HG03064 (cell line): ENCODE measurements at regions not wholly inside any gene's neighbourhood (a gene's known extent, or its start where the extent isn't known, plus 50 kb on each side); places are given as distances from the start of the nearest gene placed in this dataset.
"Not testable (repeated sequence)": the region's sequence is repeated elsewhere in the genome, so short reads cannot be mapped to it uniquely, and the experiment has no call there.

ENCODE experiments used
- ATAC-seq: cut with Tn5 transposase; IDR thresholded peaks from one replicate; pipeline ENCODE4 v1.9.1; 2021; ENCODE audit warnings: low read depth; ENCODE audit not compliant: unreplicated experiment

GRCh38 chr2:44051593-44052347 lies 56.0 kb upstream of the LRPPRC start:
- no peak for ATAC-seq

- ATAC-seq, result no peak
These were observed 56.8 kb upstream of the LRPPRC start for GRCh38 chr2:44052584-44052983.

- no peak for ATAC-seq
These were observed 57.3 kb upstream of the LRPPRC start for GRCh38 chr2:44053052-44053451.

DNA sequence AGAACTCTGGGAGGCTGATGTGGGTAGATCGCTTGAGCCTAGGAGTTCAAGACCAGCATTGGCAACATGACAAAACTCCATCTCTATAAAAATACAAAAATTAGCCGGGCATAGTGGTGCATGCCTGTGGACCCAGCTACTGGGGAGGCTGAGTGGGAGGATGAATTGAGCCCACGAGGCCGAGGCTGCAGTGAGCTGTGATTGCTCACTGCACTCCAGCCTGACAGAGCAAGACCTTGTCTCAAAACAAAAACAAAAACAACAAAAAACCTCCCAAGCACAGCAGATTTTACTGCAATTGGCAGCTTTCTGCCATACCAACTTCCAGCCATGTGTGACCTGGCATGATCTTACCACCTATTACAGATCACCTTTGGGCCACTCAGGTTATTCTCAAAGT lies 57.7 kb upstream of the LRPPRC start:
- no peak for ATAC-seq

- ATAC-seq, result no peak
These were observed 59.4 kb upstream of the LRPPRC start for GRCh38 chr2:44055229-44055628.

- no peak for ATAC-seq
These were observed 59.9 kb upstream of the LRPPRC start for GRCh38 chr2:44055664-44056063.

GRCh38 chr2:44056947-44057346 lies 61.2 kb upstream of the LRPPRC start:
- no peak for ATAC-seq

DNA sequence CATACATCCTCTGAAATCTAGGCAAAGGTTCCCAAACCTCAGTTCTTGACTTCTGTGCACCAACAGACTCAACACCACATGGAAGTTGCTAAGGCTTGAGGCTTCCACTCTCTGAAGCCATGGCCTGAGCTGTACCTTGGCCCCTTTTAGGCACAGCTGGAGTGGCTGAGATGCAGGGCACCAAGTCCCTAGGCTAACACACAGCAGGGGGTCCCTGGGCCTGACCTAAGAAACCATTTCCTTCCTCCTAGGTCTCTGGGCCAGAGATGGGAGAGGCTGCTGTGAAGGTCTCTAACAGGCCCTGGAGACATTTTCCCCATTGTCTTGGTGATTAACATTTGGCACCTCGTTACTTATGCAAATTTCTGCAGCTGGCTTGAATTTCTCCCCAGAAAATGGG lies 64.5 kb upstream of the LRPPRC start:
- ATAC-seq, result not testable (repeated sequence)

DNA sequence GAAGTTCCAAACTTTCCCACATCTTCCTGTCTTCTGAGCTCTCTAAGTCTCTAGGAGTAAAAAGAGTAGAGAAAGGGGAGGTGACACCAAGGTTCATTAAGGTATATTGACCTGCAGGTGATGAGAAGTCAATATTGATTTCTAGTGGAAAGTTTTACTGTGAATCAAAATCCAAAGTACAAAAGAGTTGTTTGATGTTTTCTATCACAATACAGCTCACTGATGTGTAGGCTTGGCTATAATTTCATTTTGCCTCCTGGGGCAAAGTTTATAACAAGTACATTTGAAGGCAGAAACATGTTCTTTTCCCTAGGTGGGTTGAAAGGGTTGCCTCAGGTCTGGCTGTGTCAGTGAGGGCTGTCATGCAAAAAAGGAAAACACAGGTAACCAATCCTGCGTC lies 65.2 kb upstream of the LRPPRC start:
- ATAC-seq, result no peak

GRCh38 chr2:44061469-44061868 lies 65.7 kb upstream of the LRPPRC start:
- ATAC-seq, result no peak

DNA sequence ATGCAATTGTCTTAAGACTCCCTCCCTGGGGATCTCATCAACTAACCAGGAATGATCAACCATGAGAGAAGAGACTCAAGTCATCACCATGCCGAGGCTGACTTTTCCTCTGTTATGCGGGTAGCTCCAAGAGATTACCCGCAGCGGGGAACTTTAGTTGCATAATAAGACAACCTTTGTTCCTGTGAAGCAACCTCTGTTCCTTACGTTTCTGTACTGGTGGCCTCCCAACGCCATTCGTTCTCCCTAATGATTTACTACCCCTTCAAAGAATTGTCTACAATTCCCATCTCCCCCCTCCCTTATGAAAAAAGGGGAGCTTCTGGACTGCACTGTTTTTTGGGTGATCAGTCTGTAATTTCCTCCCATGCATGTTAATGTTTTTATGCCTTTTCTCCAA lies 66.1 kb upstream of the LRPPRC start:
- ATAC-seq, result no peak

DNA sequence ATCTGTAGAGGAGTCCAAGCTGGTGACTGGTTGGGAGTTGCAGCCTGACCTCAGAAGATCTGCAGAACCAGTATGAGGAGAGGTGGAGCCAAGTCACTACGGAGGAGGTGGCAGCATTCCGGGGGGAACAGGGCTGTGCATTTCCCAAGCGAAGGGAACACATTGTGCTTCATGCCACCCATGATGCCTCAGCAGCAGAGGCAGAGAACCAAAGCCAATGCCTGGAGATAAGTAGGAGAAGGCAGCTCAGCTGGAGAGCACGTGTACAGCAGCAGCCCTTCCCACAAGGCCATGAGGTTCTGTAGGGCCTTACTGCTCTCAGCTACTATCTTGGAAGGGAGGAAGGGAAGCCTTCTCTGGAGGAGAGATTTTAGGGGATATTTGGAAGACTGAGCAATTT lies 67.2 kb upstream of the LRPPRC start:
- no peak for ATAC-seq

DNA sequence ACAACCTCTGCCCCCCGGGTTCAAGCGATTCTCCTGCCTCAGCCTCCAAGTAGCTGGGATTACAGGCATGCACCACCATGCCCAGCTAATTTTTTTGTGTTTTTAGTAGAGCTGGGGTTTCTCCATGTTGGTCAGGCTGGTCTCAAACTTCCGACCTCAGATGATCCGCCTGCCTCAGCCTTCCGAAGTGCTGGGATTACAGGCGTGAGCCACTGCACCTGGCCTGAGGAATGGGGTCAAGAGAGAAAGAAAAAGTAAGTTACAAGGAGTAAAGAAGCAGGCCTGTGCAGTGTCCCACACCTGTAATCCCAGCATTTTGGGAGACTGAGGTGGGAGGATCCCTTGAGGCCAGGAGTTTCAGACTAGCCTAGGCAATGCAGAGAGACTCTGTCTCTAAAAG lies 68.5 kb upstream of the LRPPRC start:
- ATAC-seq, result not testable (repeated sequence)

DNA sequence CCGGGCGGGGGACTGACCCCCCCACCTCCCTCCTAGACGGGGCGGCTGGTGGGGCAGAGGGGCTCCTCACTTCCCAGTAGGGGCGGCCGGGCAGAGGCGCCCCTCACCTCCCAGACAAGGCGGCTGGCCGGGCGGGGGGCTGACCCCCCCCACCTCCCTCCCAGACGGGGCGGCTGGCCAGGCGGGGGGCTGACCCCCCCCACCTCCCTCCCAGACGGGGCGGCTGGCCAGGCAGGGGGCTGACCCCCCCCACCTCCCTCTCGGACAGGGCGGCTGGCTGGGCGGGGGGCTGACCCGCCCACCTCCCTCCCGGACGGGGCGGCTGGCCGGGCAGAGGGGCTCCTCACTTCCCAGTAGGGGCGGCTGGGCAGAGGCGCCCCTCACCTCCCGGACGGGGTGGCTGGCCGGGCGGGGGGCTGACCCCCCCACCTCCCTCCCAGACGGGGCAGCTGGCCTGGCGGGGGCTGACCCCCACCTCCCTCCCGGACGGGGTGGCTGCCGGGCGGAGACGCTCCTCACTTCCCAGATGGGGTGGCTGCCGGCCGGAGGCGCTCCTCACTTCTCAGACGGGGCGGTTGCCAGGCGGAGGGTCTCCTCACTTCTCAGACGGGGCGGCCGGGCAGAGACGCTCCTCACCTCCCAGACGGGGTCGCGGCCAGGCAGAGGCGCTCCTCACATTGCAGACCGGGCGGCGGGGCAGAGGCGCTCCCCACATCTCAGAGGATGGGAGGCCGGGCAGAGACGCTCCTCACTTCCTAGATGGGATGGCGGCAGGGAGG lies 71.4 kb upstream of the LRPPRC start:
- ATAC-seq, result not testable (repeated sequence)

DNA sequence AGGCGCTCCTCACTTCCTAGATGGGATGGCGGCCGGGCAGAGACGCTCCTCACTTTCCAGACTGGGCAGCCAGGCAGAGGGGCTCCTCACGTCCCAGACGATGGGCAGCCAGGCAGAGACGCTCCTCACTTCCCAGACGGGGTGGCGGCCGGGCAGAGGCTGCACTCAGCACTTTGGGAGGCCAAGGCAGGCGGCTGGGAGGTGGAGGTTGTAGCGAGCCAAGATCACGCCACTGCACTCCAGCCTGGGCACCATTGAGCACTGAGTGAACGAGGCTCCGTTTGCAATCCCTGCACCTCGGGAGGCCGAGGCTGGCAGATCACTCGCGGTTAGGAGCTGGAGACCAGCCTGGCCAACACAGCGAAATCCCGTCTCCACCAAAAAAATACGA lies 72.0 kb upstream of the LRPPRC start:
- ATAC-seq, result not testable (repeated sequence)

GRCh38 chr2:44071454-44072046 lies 75.8 kb upstream of the LRPPRC start:
- no peak for ATAC-seq

GRCh38 chr2:44073667-44074066 lies 77.9 kb upstream of the LRPPRC start:
- not testable (repeated sequence) for ATAC-seq

- not testable (repeated sequence) for ATAC-seq
These were observed 79.0 kb upstream of the LRPPRC start for GRCh38 chr2:44074795-44075194.

GRCh38 chr2:44075541-44075940 lies 79.8 kb upstream of the LRPPRC start:
- no peak for ATAC-seq

GRCh38 chr2:44077942-44078511 lies 82.2 kb upstream of the LRPPRC start:
- ATAC-seq, result no peak

DNA sequence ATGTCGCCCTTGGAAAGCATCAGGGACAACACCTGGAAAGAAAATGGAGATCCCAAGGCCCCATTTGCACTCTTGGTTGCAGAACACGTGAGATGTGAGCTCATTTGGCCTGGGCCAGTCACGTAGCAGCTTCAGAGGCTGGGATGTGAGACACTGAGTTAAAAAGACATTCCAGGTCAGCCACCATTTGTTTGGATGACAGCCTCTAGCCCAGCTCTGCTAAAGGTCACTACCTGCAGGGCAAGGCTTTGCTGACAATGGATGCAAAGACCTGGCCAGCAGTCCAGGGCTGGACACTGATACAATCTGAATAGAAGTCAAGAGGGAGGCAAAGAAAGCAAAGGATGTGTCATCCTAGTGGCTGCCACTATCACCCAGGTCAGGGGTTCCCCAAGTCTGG lies 83.9 kb upstream of the LRPPRC start:
- ATAC-seq, result no peak
